ENCODE measurements at regions not wholly inside any gene's neighbourhood (a gene's known extent, or its start where the extent isn't known, plus 50 kb on each side); places are given as distances from the start of the nearest gene placed in this dataset.

DNA sequence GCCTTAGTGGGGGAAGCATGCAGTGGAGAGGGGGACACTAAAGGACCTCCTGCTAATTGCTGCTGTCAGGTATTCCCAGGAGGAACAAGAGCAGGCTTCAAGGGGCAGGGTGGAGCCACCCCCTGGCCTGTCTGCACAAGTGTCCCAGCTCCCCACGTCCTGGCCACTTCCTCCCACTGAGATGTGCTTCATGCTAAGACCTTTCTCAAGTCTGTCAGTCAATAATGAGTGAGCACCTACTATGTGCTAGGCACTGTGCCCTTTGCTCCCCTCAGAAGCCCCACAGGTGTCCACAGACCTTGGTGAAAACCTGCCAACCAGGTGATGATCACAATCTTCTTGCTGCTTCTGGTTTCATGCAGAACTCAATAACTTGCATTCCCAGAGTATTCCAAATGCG is 147.9 kb downstream of the UNC5CL start:
- Mint-ChIP-seq H3K4me1 (no peaks in the 10 kb centered on the region), H3K27me3 (peaks cover 8% of the 10 kb centered on the region), H3K27ac (no peak overlapping the region), H3K9me3 (no peaks in the 10 kb centered on the region), H3K4me3 (no peak overlapping the region), H3K36me3 (ENCODE audit: low read depth) (no peaks in the 10 kb centered on the region)
- ATAC-seq (no peak), DNase-seq (no peak)

DNA sequence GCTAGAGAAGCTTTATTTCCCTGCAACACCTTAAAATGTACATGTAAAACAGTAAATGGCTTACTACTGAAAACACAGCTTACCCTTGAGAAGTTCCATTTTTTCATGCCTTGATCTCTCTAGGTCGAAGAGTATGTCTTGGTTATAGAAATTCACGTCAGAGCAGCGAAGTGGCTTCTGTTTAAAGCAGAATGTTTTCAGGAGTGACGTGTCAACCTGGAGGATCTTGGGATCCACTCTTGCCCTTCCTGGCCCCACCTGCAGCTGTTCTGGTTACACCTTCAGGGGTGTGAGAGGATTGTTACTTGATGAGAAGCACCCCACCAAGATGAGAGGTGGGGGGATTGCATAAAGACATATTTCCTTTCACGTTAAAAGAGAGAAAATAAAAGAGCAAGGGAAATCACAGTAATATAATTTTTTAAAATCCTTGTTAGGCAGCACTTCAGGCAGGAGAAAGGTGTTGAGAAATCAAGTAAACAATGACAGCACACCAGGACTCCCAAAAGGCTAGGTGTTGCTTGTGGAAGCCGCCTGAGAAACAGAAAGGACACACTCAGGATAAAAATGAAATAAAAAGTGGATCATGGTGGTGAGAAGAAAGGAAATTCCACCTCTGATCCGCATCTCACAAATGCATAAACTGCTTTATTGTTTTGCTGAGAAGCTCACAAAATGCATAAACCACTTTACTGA is 149.7 kb downstream of the UNC5CL start:
- H3K36me3 Mint-ChIP-seq (ENCODE audit: low read depth) = no peaks in the 10 kb centered on the region
- H3K4me1 Mint-ChIP-seq = no peaks in the 10 kb centered on the region
- peaks cover 10% of the 10 kb centered on the region for H3K27me3 Mint-ChIP-seq
- no peaks in the 10 kb centered on the region for H3K9me3 Mint-ChIP-seq
- ATAC-seq (no peak), DNase-seq (no peak)
- no peak overlapping the region for H3K4me3 Mint-ChIP-seq
- H3K27ac Mint-ChIP-seq = no peak overlapping the region

DNA sequence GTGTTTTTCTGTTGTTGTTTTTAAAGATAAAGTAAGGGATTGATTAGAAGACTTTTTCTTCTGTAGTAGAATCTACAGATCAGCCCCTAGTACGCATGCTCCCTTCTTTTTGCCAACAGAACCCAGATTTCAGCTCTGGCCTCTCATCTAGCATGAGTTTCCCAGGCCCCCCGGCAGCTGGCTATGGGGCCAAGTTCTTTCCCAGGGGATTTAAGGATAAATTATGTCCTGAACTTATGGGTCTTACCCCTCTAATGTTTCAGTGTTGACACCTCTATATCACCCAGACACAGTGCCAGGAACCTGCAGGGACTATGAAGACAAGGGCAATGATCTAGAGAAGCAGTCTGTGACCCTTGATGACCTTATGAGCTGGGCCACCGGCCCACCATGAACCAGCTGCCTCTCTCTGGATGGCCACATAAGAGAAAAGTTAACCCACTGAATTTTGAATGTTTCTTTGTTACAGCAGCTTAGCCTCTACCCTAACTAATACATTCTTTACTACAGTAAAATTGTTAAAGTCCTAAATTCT is 150.5 kb downstream of the UNC5CL start:
- Mint-ChIP-seq H3K9me3 (no peaks in the 10 kb centered on the region), H3K4me1 (no peaks in the 10 kb centered on the region), H3K27ac (no peak overlapping the region)

DNA sequence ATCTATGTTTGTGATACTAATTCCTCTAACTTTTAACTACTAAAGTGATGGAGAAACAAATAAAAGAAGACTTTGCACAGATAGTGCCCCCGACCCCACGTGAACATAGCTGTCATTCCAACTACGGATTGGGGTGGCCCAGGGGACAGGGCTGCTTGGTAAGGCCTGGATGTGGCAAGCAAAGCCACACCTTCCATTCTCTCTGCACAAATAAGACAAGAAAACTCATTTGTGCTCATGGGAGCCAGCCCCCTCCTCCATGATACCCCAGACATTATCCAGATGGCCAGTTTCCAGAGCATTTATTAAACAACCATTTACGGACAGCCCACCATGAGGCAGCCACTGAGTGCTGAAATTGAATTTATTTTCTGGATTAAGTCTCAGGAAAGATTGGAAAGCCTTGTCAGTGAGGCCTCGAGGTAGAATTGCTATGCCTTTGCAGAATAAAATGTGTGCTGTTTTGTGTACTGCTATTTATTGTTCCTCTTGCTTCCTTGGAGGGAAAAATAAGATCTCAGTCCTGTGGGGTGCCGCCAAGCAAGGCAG is 151.2 kb downstream of the UNC5CL start:
- H3K36me3 Mint-ChIP-seq (ENCODE audit: low read depth) = no peaks in the 10 kb centered on the region

More for the DNA sequence above, 150.5 kb downstream of the UNC5CL start:
- ATAC-seq = no peak
- H3K27me3 Mint-ChIP-seq = peaks cover 13% of the 10 kb centered on the region
- no peak for DNase-seq
- no peaks in the 10 kb centered on the region for H3K36me3 Mint-ChIP-seq (ENCODE audit: low read depth)
- no peak overlapping the region for H3K4me3 Mint-ChIP-seq

DNA sequence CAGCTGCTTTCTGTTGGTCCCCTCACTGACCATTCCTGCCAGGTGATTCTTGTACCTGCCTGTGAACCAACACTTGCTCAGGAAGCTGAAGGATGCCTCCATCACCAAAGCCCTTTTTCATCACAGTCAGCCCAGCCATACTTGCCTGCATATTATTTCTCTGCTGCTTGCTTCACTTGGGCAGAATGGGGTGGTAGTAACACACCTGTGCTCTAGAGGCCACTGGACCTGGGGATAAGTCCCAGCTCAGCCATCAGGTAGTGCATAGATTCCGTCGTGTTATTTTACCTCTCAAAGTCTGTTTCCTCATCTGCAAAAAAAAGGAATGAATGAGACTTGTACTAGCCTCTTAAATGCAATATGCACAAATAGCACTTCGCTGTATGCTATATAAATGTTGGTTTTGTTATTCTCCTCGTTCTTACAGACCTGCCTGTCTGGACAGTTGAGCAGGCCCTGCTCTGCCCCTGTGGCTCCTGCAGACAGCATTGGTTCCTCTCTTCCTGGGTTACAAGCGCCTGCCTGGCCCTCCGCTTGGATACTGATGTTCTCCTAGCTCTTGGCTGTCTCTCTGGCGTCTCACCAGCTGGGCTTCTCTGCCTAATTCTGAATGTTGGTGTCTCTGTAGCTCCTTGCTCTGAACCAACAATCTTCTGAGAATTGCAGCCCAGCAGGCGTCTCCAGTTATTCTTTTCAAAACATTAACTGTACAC is 151.8 kb downstream of the UNC5CL start:
- Mint-ChIP-seq H3K4me3 (no peak overlapping the region), H3K36me3 (ENCODE audit: low read depth) (no peaks in the 10 kb centered on the region), H3K27me3 (peaks cover 10% of the 10 kb centered on the region), H3K4me1 (no peaks in the 10 kb centered on the region), H3K27ac (no peak overlapping the region), H3K9me3 (no peaks in the 10 kb centered on the region)
- DNase-seq (no peak), ATAC-seq (no peak)

More for the DNA sequence above, 151.2 kb downstream of the UNC5CL start:
- Mint-ChIP-seq H3K9me3 (no peaks in the 10 kb centered on the region), H3K4me1 (no peaks in the 10 kb centered on the region), H3K4me3 (no peak overlapping the region), H3K27ac (no peak overlapping the region), H3K27me3 (peaks cover 10% of the 10 kb centered on the region)
- ATAC-seq (no peak), DNase-seq (no peak)

DNA sequence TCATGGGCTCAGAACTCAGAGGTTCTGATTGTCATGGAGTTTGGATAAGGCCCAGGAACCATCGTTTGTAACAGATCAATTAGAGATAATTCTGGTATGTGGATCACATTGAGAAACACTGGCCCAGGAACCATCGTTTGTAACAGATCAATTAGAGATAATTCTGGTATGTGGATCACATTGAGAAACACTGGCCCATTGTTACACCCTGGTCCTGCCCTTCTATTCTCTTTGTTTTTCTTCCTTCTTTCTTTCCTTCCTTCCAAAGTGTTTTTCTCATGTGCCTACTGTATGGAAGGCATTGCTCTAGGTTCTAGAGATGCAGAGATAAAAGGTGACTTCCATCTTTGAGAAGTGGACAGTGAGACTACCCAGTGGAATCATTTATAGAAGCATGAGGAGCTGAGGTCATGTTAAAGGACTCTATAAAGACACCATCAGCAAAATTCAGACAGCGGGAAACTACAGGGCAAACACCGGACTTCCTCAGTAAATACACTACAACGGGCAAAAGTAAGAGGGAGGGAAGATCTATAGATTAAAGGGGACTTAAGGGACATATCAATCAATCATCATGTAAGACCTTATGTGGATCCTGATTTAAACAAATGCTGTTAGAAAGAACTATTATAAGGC is 153.8 kb downstream of the UNC5CL start:
- Mint-ChIP-seq H3K4me1 (no peaks in the 10 kb centered on the region), H3K27ac (no peak overlapping the region), H3K9me3 (no peaks in the 10 kb centered on the region), H3K36me3 (ENCODE audit: low read depth) (no peaks in the 10 kb centered on the region), H3K4me3 (no peak overlapping the region), H3K27me3 (peaks cover 11% of the 10 kb centered on the region)
- no peak for DNase-seq
- no peak for ATAC-seq

DNA sequence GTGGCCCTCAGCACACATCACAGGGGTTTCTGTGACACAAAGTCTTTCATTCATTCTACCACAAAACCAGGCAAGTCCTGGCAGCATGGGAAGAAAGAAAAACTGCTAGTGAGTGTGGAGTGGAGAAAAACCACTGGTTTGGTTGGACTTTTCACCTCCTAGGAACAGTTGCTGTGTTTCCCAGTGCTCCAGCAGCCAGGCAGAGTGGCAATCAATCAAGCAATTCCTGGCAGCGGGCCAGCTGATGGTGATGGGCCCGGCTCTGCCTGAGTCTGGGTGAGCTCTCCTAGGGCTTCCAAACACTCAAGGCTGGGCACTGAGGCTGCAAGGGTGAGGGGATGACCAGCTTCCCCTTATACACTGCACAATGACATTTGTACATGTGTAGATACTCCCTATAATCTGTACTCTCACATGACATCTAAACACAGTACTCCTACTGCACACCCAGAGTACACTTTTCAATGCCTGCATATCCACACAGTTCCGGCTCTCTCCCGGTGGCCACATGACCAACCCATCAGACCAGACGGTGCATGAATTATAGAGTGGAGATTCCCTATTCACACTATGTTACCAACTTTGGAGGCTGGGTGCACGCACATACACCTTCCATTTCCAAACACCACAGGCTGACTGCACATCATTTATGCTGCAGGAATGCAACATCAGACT is 156.6 kb downstream of the UNC5CL start:
- DNase-seq = no peak
- Mint-ChIP-seq H3K4me3 (no peak overlapping the region), H3K27me3 (peaks cover 22% of the 10 kb centered on the region), H3K27ac (no peak overlapping the region), H3K9me3 (peaks cover 8% of the 10 kb centered on the region), H3K4me1 (peaks cover 4% of the 10 kb centered on the region), H3K36me3 (ENCODE audit: low read depth) (no peaks in the 10 kb centered on the region)
- no peak for ATAC-seq

DNA sequence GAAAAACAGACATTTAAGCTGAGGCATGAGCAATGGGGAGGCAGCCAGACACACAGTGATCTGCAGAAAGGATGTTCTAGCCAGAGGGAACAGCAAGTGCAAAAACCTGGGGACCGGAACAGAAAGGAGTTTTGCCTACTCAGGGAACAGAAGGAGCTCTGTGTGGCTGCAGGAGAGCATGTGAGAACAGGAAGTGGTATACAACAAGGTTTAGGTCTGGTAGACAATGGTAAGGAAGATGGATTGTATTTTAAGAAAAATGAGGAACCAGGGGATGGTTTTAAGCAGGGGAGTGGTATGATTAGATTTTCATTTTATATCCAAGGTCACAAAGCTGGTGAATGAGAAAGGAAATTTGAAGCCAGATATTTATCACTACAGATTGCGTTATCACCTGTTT is 157.5 kb downstream of the UNC5CL start:
- Mint-ChIP-seq H3K9me3 (peaks cover 8% of the 10 kb centered on the region), H3K4me3 (no peak overlapping the region), H3K4me1 (peaks cover 9% of the 10 kb centered on the region), H3K27me3 (peaks cover 27% of the 10 kb centered on the region), H3K36me3 (ENCODE audit: low read depth) (no peaks in the 10 kb centered on the region), H3K27ac (no peak overlapping the region)
- no peak for ATAC-seq
- no peak for DNase-seq

DNA sequence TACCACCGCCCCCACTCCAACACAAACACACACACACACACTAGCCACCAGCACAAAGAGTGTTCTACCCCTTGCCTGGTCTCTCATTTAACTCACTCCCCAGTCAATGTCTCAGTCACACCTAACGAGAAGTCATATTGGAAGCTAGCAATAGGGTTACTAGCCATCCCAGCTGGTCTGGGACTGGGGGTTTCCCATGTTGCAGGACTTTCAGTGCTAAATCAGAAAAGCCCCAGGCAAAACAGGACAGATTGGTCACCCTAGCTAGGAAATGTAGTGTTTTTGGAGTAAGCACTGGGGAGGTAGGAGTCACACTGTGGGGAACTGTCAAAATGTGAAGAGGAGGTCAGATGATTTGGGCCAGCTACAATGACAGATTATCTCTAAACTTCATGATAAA is 158.1 kb downstream of the UNC5CL start:
- H3K36me3 Mint-ChIP-seq (ENCODE audit: low read depth) = no peaks in the 10 kb centered on the region
- H3K27me3 Mint-ChIP-seq = peaks cover 31% of the 10 kb centered on the region
- peaks cover 9% of the 10 kb centered on the region for H3K4me1 Mint-ChIP-seq
- no peak for ATAC-seq
- DNase-seq = no peak
- no peak overlapping the region for H3K27ac Mint-ChIP-seq
- no peak overlapping the region for H3K4me3 Mint-ChIP-seq
- peaks cover 8% of the 10 kb centered on the region for H3K9me3 Mint-ChIP-seq

DNA sequence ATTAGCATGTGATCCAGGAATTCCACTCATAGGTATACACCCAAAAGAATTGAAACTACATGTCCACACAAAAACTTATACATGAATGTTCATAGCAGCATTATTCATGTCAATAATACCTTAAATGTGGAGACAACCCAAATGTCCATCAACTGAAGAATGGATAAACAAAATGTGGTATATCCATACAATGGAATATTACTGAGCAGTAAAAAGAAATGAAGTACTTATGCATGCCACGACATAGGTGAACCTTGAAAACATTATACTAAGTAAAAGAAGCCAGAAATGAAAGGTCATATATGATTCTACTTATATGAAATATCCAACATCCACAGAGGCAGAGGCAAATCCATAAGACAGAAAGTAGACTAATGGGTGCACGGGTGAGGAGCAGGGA is 159.9 kb downstream of the UNC5CL start:
- H3K27ac Mint-ChIP-seq = no peak overlapping the region
- ATAC-seq = no peak
- peaks cover 9% of the 10 kb centered on the region for H3K4me1 Mint-ChIP-seq
- DNase-seq = no peak
- peaks cover 35% of the 10 kb centered on the region for H3K27me3 Mint-ChIP-seq
- H3K9me3 Mint-ChIP-seq = peaks cover 8% of the 10 kb centered on the region
- no peaks in the 10 kb centered on the region for H3K36me3 Mint-ChIP-seq (ENCODE audit: low read depth)
- H3K4me3 Mint-ChIP-seq = no peak overlapping the region

DNA sequence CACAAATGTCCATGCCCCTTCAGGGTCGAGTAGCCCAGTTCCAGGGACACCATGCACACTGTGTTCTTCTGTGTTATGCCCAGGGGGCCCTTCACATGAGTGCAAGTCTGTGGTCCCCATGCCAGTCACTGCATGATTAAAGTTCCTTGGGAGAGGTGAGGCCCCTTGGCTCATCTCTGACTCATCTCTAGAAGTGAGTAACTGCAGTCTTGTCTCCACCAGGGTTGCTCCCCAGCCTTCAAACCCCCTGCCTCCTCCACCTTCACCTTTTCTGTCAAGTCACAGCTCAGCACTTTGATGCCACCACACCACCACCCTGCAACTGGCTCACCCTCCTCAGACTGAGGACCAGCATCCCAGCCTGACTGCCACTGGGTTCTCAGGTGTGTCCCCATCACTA is 161.7 kb downstream of the UNC5CL start:
- H3K36me3 Mint-ChIP-seq (ENCODE audit: low read depth) = no peaks in the 10 kb centered on the region
- peaks cover 37% of the 10 kb centered on the region for H3K27me3 Mint-ChIP-seq
- peaks cover 9% of the 10 kb centered on the region for H3K4me1 Mint-ChIP-seq
- no peak overlapping the region for H3K4me3 Mint-ChIP-seq
- ATAC-seq = peak; percentile 97
- H3K27ac Mint-ChIP-seq = no peak overlapping the region
- DNase-seq = peak; percentile 36
- peaks cover 8% of the 10 kb centered on the region for H3K9me3 Mint-ChIP-seq

DNA sequence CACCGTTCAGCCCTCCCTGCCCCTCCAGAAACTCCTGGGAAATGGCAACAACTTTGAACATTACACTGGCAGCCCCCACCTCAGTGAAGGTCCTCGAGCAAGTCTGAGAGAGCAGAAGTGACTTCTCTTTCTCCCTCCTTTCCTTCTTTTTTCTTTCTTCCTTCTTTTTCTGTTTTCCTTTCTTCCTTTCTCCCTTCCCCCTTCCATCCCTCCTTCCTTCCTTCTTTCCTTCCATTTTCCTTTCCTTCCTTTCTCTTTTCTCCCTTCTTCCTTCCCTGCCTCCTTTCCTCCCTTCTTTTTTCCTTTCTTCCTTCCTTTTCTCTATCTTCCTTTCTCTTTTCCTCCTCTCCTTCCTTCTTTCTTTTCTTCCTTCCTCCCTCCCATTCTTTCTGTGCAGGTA is 162.7 kb downstream of the UNC5CL start:
- Mint-ChIP-seq H3K4me3 (no peak overlapping the region), H3K27me3 (peaks cover 37% of the 10 kb centered on the region)

DNA sequence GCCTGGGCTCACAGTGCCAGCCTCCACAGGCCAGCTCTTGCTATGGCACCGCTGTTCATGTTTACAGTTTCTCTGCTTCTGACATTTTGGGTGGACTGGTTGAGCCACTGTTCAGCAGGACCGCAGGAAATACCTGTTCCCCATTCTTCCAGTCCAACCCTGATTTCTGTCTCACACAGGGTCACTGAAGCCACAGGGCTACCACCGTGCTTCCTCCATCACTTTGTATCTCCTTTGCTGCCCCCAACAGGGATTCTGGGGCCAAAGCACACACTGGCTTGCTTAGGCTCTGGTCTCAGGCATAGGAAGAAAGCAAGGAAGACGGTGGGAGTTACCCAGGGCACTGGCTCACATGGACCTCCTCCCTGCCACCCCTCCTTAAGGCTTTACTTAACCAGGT is 164.5 kb downstream of the UNC5CL start:
- no peak for ATAC-seq
- no peak for DNase-seq
- Mint-ChIP-seq H3K27ac (no peak overlapping the region), H3K36me3 (ENCODE audit: low read depth) (no peaks in the 10 kb centered on the region), H3K4me1 (peaks cover 9% of the 10 kb centered on the region), H3K9me3 (peaks cover 8% of the 10 kb centered on the region), H3K4me3 (no peak overlapping the region), H3K27me3 (peaks cover 30% of the 10 kb centered on the region)

More for the DNA sequence above, 162.7 kb downstream of the UNC5CL start:
- no peak for ATAC-seq
- Mint-ChIP-seq H3K9me3 (peaks cover 8% of the 10 kb centered on the region), H3K36me3 (ENCODE audit: low read depth) (no peaks in the 10 kb centered on the region), H3K4me1 (peaks cover 9% of the 10 kb centered on the region), H3K27ac (no peak overlapping the region)
- no peak for DNase-seq

DNA sequence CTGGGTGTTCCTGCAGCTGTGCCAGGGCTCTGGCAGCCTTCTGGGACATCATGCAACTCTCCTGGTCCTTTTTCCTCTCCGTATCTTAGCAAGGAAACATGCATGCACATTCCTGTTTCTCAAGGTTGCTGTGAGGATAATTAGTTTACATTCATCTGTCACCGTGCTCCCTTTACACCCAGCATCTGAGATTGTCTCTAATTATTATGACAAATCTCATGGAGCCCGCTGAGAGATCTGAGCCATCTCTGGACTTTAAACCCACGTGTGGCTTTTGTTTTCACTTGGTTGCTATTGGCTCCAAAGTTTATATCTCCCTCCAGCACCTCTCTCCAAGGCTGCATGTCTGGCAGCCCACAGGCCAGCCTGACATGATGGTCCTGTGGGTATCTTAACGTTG is 167.6 kb downstream of the UNC5CL start:
- Mint-ChIP-seq H3K4me3 (no peak overlapping the region), H3K27ac (no peak overlapping the region), H3K36me3 (ENCODE audit: low read depth) (no peaks in the 10 kb centered on the region), H3K9me3 (no peaks in the 10 kb centered on the region), H3K4me1 (no peaks in the 10 kb centered on the region), H3K27me3 (peaks cover 16% of the 10 kb centered on the region)
- DNase-seq = no peak
- no peak for ATAC-seq
